H1 (cell line): ENCODE measurements at regions not wholly inside any gene's neighbourhood (a gene's known extent, or its start where the extent isn't known, plus 50 kb on each side); places are given as distances from the start of the nearest gene placed in this dataset.

ENCODE experiments used
- CTCF ChIA-PET: fragments of 300-600 bp; sonication (Branson Sonifier 250); formaldehyde crosslinking; loops from one replicate; lab custom pipeline; 2021; ENCODE audit not compliant: partially characterized antibody; lab: Charles Lee
- POLR2A ChIA-PET: fragments of 300-600 bp; sonication (Branson Sonifier 250); formaldehyde crosslinking; loops from one replicate; lab custom pipeline; 2021; ENCODE audit warnings: inconsistent platforms; ENCODE audit not compliant: partially characterized antibody; lab: Charles Lee
- DNase-seq, 2 experiments: peaks; one replicate each; pipeline versions ENCODE4 v3.0.0 to v3.0.0-alpha.2; 2010 to 2022; ENCODE audit warnings: low spot score in 2 of 2, low read depth in 1 of 2, mixed read lengths in 1 of 2
- FAIRE-seq: peaks from 2 replicates; lab custom pipeline; 2011; peaks lifted over from hg19 to GRCh38; lab: Jason Lieb, UNC
- H2AFZ ChIP-seq: 2 replicates; pipeline ENCODE4 v1.8.1; 2012; ENCODE audit warnings: low read length, inconsistent platforms
- H2AK5ac ChIP-seq: 2 replicates; pipeline ENCODE4 v1.6.1; 2013; ENCODE audit warnings: low read depth, low read length
- H2BK120ac ChIP-seq: replicated peaks from 2 replicates; pipeline ENCODE3; 2013; ENCODE audit warnings: low read depth, low read length, inconsistent platforms
- H2BK12ac ChIP-seq: 2 replicates; pipeline ENCODE4 v1.6.1; 2013; ENCODE audit warnings: low read depth, low read length
- H2BK15ac ChIP-seq: 2 replicates; pipeline ENCODE4 v1.6.1; 2013; ENCODE audit warnings: low read length
- H2BK20ac ChIP-seq: 2 replicates; pipeline ENCODE4 v1.6.1; 2013; ENCODE audit warnings: low read length
- H2BK5ac ChIP-seq: 2 replicates; pipeline ENCODE4 v1.6.1; 2013; ENCODE audit warnings: low read depth, low read length
- H3K14ac ChIP-seq: 2 replicates; pipeline ENCODE4 v1.6.1; 2013; ENCODE audit warnings: inconsistent platforms; ENCODE audit not compliant: insufficient read length
- H3K18ac ChIP-seq: 2 replicates; pipeline ENCODE4 v1.6.1; 2013; ENCODE audit warnings: low read length; ENCODE audit errors: extremely low read depth
- H3K23ac ChIP-seq: 2 replicates; pipeline ENCODE4 v1.6.1; 2013; ENCODE audit warnings: inconsistent platforms; ENCODE audit not compliant: insufficient read length
- H3K23me2 ChIP-seq: 2 replicates; pipeline ENCODE4 v1.6.1; 2013; ENCODE audit warnings: low read depth, low read length
- H3K27ac ChIP-seq: 2 replicates; pipeline ENCODE4 v1.6.1; 2011; ENCODE audit warnings: low read depth, low read length, inconsistent platforms
- H3K27me3 ChIP-seq, 4 experiments: replicated peaks in 1 of 4; 1 replicate in 1 of 4; 2 replicates in 3 of 4; pipeline versions ENCODE4 v1.6.1 to v1.8.1; 2011 to 2013; ENCODE audit warnings: low read length in 3 of 4, mild to moderate bottlenecking in 3 of 4, inconsistent platforms in 2 of 4, mixed read lengths in 2 of 4, moderate library complexity in 1 of 4; ENCODE audit not compliant: control insufficient read depth in 3 of 4, insufficient read depth in 3 of 4; ENCODE audit errors: extremely low read depth in 1 of 4
- H3K36me3 ChIP-seq, 4 experiments: 2 replicates each; pipeline versions ENCODE4 v1.6.1 to v1.8.1; 2011 to 2013; ENCODE audit warnings: mild to moderate bottlenecking in 4 of 4, low read length in 3 of 4, moderate library complexity in 2 of 4, control low read depth in 1 of 4, inconsistent platforms in 1 of 4; ENCODE audit not compliant: insufficient read depth in 4 of 4, control insufficient read depth in 2 of 4
- H3K4ac ChIP-seq: replicated peaks from 2 replicates; pipeline ENCODE3; 2013; ENCODE audit warnings: low read length, low read depth, mixed read lengths, inconsistent platforms; ENCODE audit not compliant: insufficient read length
- H3K4me1 ChIP-seq, 4 experiments: replicated peaks in 1 of 4; 1 replicate in 1 of 4; 2 replicates in 3 of 4; pipeline versions ENCODE4 v1.6.1 to v1.8.1; 2011 to 2013; ENCODE audit warnings: low read length in 3 of 4, inconsistent platforms in 2 of 4, mixed read lengths in 1 of 4; ENCODE audit not compliant: insufficient read depth in 4 of 4, control insufficient read depth in 3 of 4
- H3K4me2 ChIP-seq, 2 experiments: 2 replicates each; pipeline versions ENCODE4 v1.6.1 to v1.8.1; 2011 to 2013; ENCODE audit warnings: low read depth in 2 of 2, low read length in 2 of 2, control low read depth in 1 of 2, inconsistent platforms in 1 of 2, mild to moderate bottlenecking in 1 of 2; ENCODE audit not compliant: insufficient read depth in 1 of 2
- H3K4me3 ChIP-seq, 4 experiments: fragments of 200-600, 300-600 bp in 1 of 4; sonication (generic), shearing (Covaris generic), sonication (Bioruptor Twin) in 1 of 4; 2 replicates each; pipeline versions ENCODE4 v1.5.1 to v1.8.1; 2011 to 2016; ENCODE audit warnings: low read length in 4 of 4, low read depth in 3 of 4, control low read depth in 2 of 4, inconsistent platforms in 2 of 4, mild to moderate bottlenecking in 2 of 4, mixed read lengths in 1 of 4, moderate library complexity in 1 of 4; ENCODE audit not compliant: insufficient read depth in 2 of 4; ENCODE audit errors: extremely low read depth in 1 of 4
- H3K56ac ChIP-seq: replicated peaks from 2 replicates; pipeline ENCODE3; 2013; ENCODE audit warnings: low read depth, mild to moderate bottlenecking, mixed read lengths, low read length, inconsistent platforms; ENCODE audit not compliant: insufficient read length
- H3K79me1 ChIP-seq: 2 replicates; pipeline ENCODE4 v1.6.1; 2013; ENCODE audit warnings: low read depth, low read length, control low read depth
- H3K79me2 ChIP-seq, 2 experiments: 2 replicates each; pipeline versions ENCODE4 v1.6.1 to v1.8.1; 2012 to 2013; ENCODE audit warnings: low read length in 2 of 2, mild to moderate bottlenecking in 2 of 2, inconsistent platforms in 1 of 2; ENCODE audit not compliant: insufficient read depth in 2 of 2, control insufficient read depth in 1 of 2
- H3K9ac ChIP-seq, 4 experiments: replicated peaks in 1 of 4; 1 replicate in 1 of 4; 2 replicates in 3 of 4; pipeline versions ENCODE4 v1.6.1 to v1.8.1; 2011 to 2013; ENCODE audit warnings: low read depth in 3 of 4, low read length in 3 of 4, control low read depth in 2 of 4, mild to moderate bottlenecking in 2 of 4, moderate library complexity in 2 of 4, inconsistent platforms in 1 of 4; ENCODE audit errors: extremely low read depth in 1 of 4
- H3K9me3 ChIP-seq, 2 experiments: 2 replicates each; pipeline versions ENCODE4 v1.6.1 to v1.8.1; 2012 to 2013; ENCODE audit warnings: mild to moderate bottlenecking in 2 of 2, moderate library complexity in 2 of 2, control low read depth in 1 of 2, inconsistent platforms in 1 of 2, low read depth in 1 of 2, low read length in 1 of 2, mixed read lengths in 1 of 2; ENCODE audit not compliant: insufficient read depth in 2 of 2
- H4K20me1 ChIP-seq, 2 experiments: replicated peaks in 1 of 2; 2 replicates each; pipeline versions ENCODE3 to v1.8.1; 2011 to 2013; ENCODE audit warnings: inconsistent platforms in 2 of 2, low read length in 2 of 2, mild to moderate bottlenecking in 1 of 2; ENCODE audit not compliant: insufficient read depth in 2 of 2, control insufficient read depth in 1 of 2
- H4K5ac ChIP-seq: 2 replicates; pipeline ENCODE4 v1.6.1; 2013; ENCODE audit warnings: low read length, low read depth, mixed read lengths, inconsistent platforms; ENCODE audit not compliant: insufficient read length
- H4K8ac ChIP-seq: 2 replicates; pipeline ENCODE4 v1.8.0; 2013; ENCODE audit warnings: mild to moderate bottlenecking, moderate library complexity, low read length, inconsistent platforms; ENCODE audit not compliant: insufficient read depth; ENCODE audit errors: extremely low read depth
- H4K91ac ChIP-seq: replicated peaks from 2 replicates; pipeline ENCODE3; 2013; ENCODE audit warnings: low read length, mixed read lengths, inconsistent platforms; ENCODE audit not compliant: insufficient read length
- CHD2 ChIP-seq: IDR thresholded peaks from 2 replicates; pipeline ENCODE4 v1.6.1; 2012; ENCODE audit warnings: low read length, improper control_type of control experiment
- CTBP2 ChIP-seq: IDR thresholded peaks from 2 replicates; pipeline ENCODE4 v1.7.0; 2011; ENCODE audit warnings: borderline replicate concordance, mild to moderate bottlenecking, moderate library complexity, mixed read lengths, low read length; ENCODE audit not compliant: insufficient read depth, insufficient read length
- EGR1 ChIP-seq: IDR thresholded peaks from 2 replicates; pipeline ENCODE4 v1.6.1; 2011; ENCODE audit warnings: low read depth, low read length, borderline replicate concordance
- GABPA ChIP-seq: IDR thresholded peaks from 2 replicates; pipeline ENCODE4 v1.6.1; 2011; ENCODE audit warnings: mild to moderate bottlenecking, low read length, moderate library complexity, borderline replicate concordance; ENCODE audit not compliant: insufficient read depth
- HDAC2 ChIP-seq, 2 experiments: fragments of 300-600 bp in 1 of 2; sonication (generic) in 1 of 2; IDR thresholded peaks; 2 replicates each; pipeline ENCODE4 v1.6.1; 2011 to 2012; ENCODE audit warnings: low read depth in 2 of 2, low read length in 2 of 2, mild to moderate bottlenecking in 2 of 2, moderate library complexity in 2 of 2, borderline replicate concordance in 1 of 2, inconsistent platforms in 1 of 2
- MAFK ChIP-seq: IDR thresholded peaks from 2 replicates; pipeline ENCODE4 v1.6.1; 2012; ENCODE audit warnings: low read depth, mild to moderate bottlenecking, improper control_type of control experiment, low read length
- NRF1 ChIP-seq: IDR thresholded peaks from 2 replicates; pipeline ENCODE4 v1.6.1; 2011; ENCODE audit warnings: mild to moderate bottlenecking, low read depth, low read length, improper control_type of control experiment
- POLR2A ChIP-seq, 2 experiments: IDR thresholded peaks; 1 replicate in 1 of 2; 2 replicates in 1 of 2; pipeline ENCODE4 v1.6.1; 2011; ENCODE audit warnings: low read depth in 2 of 2, low read length in 2 of 2, mild to moderate bottlenecking in 2 of 2; ENCODE audit errors: control extremely low read depth in 1 of 2
- POU5F1 ChIP-seq: IDR thresholded peaks from 2 replicates; pipeline ENCODE4 v1.6.1; 2011; ENCODE audit warnings: low read depth, mild to moderate bottlenecking, low read length, moderate library complexity
- RBBP5 ChIP-seq: IDR thresholded peaks from 2 replicates; pipeline ENCODE4 v1.7.1; 2012; ENCODE audit warnings: low read depth, mild to moderate bottlenecking, inconsistent platforms, low read length, moderate library complexity, borderline replicate concordance
- SP1 ChIP-seq: IDR thresholded peaks from 2 replicates; pipeline ENCODE4 v1.6.1; 2011; ENCODE audit warnings: low read depth, low read length
- SP4 ChIP-seq: IDR thresholded peaks from 2 replicates; pipeline ENCODE4 v1.6.1; 2012; ENCODE audit warnings: low read length, inconsistent platforms
- SRF ChIP-seq: IDR thresholded peaks from 2 replicates; pipeline ENCODE4 v1.6.1; 2011; ENCODE audit warnings: mild to moderate bottlenecking, low read depth, low read length, moderate library complexity
- TAF1 ChIP-seq: IDR thresholded peaks from 2 replicates; pipeline ENCODE4 v1.6.1; 2011; ENCODE audit warnings: mild to moderate bottlenecking, low read depth, low read length
- USF2 ChIP-seq: IDR thresholded peaks from 2 replicates; pipeline ENCODE4 v1.6.1; 2011; ENCODE audit warnings: low read length, improper control_type of control experiment
- WGBS, 2 experiments: shearing (Covaris generic) in 1 of 2; methylation state at CpG; one replicate each; pipeline versions ENCODE4 v1.1.6 to v1.1.7; 2013 to 2015; ENCODE audit warnings: low lambda C conversion rate in 2 of 2, mixed read lengths in 2 of 2, inconsistent platforms in 1 of 2, low coverage in 1 of 2, missing lambda C conversion rate in 1 of 2; ENCODE audit not compliant: insufficient replicate concordance in 2 of 2, insufficient coverage in 1 of 2, insufficient read length in 1 of 2; ENCODE audit errors: extremely low coverage in 1 of 2, missing lambda C conversion rate in 1 of 2; 5-methylcytosine and 5-hydroxymethylcytosine counted together

GRCh38 chr10:8539056-8539455, 484.6 kb downstream of the GATA3 start:
- H3K4ac ChIP-seq: no peak overlapping the region
- H3K18ac ChIP-seq: no peak overlapping the region
- no peak overlapping the region for H3K9ac ChIP-seq
- no peak overlapping the region for H3K4me3 ChIP-seq
- H3K56ac ChIP-seq: no peak overlapping the region
- H3K79me1 ChIP-seq: no peaks in the 10 kb centered on the region
- no peak overlapping the region for H4K8ac ChIP-seq
- H3K27me3 ChIP-seq: no peaks in the 10 kb centered on the region
- H2BK5ac ChIP-seq: no peak overlapping the region
- WGBS, 2 experiments: 70% methylated on average over 3 of the region's 3 CpGs; no CpG with 5 or more reads in 1 of the 2 experiments
- no peaks in the 10 kb centered on the region for H3K36me3 ChIP-seq
- no peak overlapping the region for H2BK15ac ChIP-seq
- H3K9me3 ChIP-seq: no peaks in the 10 kb centered on the region
- no peak overlapping the region for H2AFZ ChIP-seq
- H2BK12ac ChIP-seq: no peak overlapping the region
- H3K23me2 ChIP-seq: no peaks in the 10 kb centered on the region
- H2BK20ac ChIP-seq: no peak overlapping the region
- no peak overlapping the region for H4K91ac ChIP-seq
- H3K14ac ChIP-seq: no peak overlapping the region
- DNase-seq (no peak), FAIRE-seq (no peak)
- no peak overlapping the region for H2BK120ac ChIP-seq
- H3K23ac ChIP-seq: no peak overlapping the region
- no peak overlapping the region for H3K27ac ChIP-seq
- H4K20me1 ChIP-seq: no peaks in the 10 kb centered on the region
- H4K5ac ChIP-seq: no peak overlapping the region
- no peak overlapping the region for H2AK5ac ChIP-seq
- ChIA-PET CTCF (interaction anchor here (1.3 kb wide), 2 partner anchors 13 to 27 kb away, joined by 3 read pairs; no protein-coding TSS in a partner anchor), POLR2A (no interaction called here)
- no peak overlapping the region for H3K4me2 ChIP-seq
- no peaks in the 10 kb centered on the region for H3K4me1 ChIP-seq
- no peaks in the 10 kb centered on the region for H3K79me2 ChIP-seq
- TF ChIP-seq RBBP5: no peak
- no peak for TF ChIP-seq EGR1
- no peak for TF ChIP-seq POLR2A (IDR thresholded peaks at IDR 0.05; ENCODE audit: control extremely low read depth in 1 of 2, low read depth in 2 of 2, low read length in 2 of 2)
- no peak for TF ChIP-seq NRF1
- no peak for TF ChIP-seq SRF
- no peak for TF ChIP-seq CTBP2
- TF ChIP-seq USF2: no peak
- TF ChIP-seq TAF1: no peak
- TF ChIP-seq HDAC2 (IDR thresholded peaks at IDR 0.05; ENCODE audit: borderline replicate concordance in 1 of 2, low read depth in 2 of 2, low read length in 2 of 2): no peak
- TF ChIP-seq SP1: no peak
- no peak for TF ChIP-seq SP4
- no peak for TF ChIP-seq MAFK
- no peak for TF ChIP-seq POU5F1
- no peak for TF ChIP-seq GABPA
- no peak for TF ChIP-seq CHD2
